ENCODE measurements at regions not wholly inside any gene's neighbourhood (a gene's known extent, or its start where the extent isn't known, plus 50 kb on each side); places are given as distances from the start of the nearest gene placed in this dataset.

DNA sequence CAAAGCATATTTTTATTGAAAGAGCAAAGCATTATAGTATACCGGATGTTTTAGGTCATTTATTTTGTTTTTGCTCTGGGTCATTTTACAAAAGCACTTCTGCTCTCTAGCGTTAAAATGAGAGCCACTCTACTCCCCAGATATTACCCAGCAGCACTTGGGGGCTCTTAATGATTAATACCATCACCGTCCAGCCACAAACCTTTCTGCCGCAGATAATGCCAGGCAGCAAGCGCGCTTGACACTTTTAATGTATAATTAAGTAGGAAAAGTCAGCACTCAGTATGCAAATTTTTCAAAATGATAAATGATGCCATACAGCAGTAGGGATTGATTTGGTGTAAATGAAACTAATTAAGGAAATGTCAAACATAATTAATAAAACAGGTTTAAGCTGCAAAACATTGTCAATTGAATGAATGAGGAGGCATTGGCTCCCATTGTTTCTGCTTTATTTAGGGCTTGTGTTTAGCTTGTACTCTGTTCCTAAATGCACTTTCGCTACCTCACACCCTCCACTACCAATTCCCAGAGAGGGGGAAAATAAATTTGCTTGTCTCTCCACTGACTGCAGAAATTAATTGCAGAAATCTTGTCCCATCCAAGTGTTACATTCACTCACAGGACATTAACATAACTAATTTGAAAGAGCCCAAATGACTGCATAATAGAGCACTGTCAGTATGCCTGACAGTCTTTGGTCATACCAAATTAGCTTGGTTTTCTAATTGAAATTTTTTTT lies 358.8 kb upstream of the ARRDC3 start:
- no peak for DNase-seq

GRCh38 chr5:91730026-91730425 lies 346.9 kb upstream of the ARRDC3 start:
- DNase-seq, result no peak

GRCh38 chr5:91727463-91727862 lies 344.3 kb upstream of the ARRDC3 start:
- no peak for DNase-seq

- DNase-seq, result no peak
These were observed 339.8 kb upstream of the ARRDC3 start for GRCh38 chr5:91722736-91723467.

- no peak for DNase-seq
These were observed 329.6 kb upstream of the ARRDC3 start for GRCh38 chr5:91712718-91713117.

GRCh38 chr5:91707521-91707841 lies 324.4 kb upstream of the ARRDC3 start:
- no peak for DNase-seq

DNA sequence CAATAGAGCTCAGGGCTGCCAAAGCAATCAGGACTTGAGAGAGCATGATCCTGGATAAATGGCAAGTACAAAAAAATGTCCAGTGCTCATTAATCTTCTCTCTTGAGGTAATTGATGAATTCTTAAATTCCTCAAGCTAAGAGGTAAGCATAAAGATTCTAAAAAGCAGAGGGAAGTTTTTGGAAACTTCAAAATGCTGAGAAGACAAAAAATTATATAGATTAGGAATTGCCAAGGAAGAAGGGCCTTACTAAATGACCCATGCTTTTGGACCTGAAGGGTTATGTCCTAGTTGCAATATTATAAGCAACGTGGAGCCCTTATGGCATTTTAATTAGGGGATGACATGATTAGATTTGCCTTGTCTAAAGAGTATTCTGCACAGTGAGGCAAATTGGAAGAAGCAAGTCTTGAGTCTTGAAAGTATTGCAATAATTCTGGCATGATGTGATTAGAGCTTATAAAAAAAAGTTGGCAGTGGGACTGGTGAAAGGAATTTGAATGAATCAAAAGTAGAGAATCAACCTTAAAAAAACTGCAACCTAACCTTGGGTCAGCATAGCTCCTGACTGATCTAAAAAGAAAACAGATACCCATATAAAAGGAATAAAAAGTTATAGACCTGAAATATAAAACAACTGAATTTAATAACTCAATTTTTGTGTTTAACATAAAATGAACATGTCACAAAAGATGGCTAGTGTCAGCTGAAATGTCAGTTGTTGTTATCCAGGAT lies 323.8 kb upstream of the ARRDC3 start:
- no peak for DNase-seq

- no peak for DNase-seq
These were observed 320.0 kb upstream of the ARRDC3 start for GRCh38 chr5:91703128-91703527.

- DNase-seq, result no peak
These were observed 316.3 kb upstream of the ARRDC3 start for GRCh38 chr5:91699429-91699828.

- no peak for DNase-seq
These were observed 308.5 kb upstream of the ARRDC3 start for GRCh38 chr5:91691592-91691991.

DNA sequence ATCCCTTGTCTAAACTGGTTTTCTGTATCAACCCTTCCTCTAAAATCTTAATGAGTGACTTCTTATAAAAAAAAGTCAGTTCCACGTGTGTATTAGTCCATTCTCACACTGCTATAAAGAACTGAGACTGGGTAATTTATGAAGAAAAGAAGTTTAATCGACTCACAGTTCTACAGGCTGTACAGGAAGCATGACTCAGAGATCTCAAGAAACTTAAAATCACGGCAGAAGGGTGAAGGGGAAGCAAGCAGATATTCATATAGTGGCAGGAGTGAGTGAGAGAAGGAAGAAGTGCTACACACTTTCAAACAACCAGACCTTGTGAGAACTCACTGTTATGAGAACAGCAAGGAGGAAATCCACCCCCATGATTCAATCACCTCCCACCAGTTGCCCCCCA lies 307.8 kb upstream of the ARRDC3 start:
- no peak for DNase-seq

GRCh38 chr5:91687430-91687829 lies 304.3 kb upstream of the ARRDC3 start:
- no peak for DNase-seq

GRCh38 chr5:91684625-91685024 lies 301.5 kb upstream of the ARRDC3 start:
- DNase-seq, result no peak

DNA sequence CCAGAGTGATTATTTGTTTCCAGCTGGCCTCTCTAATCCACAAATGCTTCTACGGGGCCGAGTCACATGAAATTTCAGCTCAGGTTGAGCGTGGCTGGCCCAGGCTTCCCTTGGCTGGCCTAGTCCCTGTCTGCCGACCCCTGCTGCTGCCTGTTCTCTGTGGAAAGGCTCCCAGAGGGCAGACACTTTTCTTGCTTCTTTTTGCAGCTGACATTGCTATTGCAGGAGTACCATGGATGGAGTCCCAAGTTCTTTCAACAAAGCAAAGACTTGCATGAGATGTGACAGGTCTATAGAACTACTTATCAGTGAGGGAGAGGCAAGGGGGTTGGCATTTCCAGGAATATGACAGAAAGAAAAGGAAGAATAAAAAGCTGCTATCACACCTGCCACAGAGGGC lies 287.4 kb upstream of the ARRDC3 start:
- DNase-seq, result no peak

DNA sequence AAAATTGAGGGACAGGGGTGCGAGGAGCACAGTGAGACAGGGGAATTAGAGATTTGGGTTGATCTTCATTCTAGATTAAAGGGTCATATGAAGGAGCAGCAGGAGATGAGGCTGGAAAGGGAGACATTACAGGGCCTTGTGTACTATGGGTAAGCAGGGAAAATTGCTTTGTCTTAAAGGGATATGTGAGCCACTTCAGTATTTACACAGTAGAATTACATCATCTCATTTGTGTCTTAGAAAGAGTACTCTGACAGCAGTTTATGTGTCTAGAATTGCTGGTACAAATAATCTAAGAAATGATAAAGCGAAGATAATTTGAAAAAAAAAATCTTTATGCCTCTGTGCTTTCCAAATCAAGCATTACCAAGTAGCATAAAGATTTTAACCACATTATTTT lies 287.0 kb upstream of the ARRDC3 start:
- DNase-seq, result peak; percentile 7

- no peak for DNase-seq
These were observed 285.1 kb upstream of the ARRDC3 start for GRCh38 chr5:91668261-91668660.

GRCh38 chr5:91652678-91653077 lies 269.6 kb upstream of the ARRDC3 start:
- no peak for DNase-seq

DNA sequence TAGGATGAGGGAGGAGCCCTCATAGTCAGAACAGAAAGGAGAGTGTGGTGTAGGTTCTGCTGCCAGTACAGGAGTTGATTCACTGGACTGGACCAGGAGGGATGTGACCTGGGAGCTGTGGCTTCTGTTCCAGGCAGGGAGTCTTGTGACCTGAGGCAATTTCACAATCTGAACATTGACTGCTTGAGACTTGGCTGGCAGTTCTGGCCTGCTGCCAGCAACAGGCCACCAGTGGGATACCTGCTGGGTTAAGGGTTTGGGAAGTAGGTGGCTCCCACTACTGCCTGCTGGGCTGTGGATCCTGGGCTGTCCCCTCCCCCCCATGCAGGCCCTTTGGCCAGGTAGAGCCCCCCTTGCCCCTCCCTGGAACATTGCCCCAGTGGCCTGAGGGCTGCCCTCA lies 268.6 kb upstream of the ARRDC3 start:
- no peak for DNase-seq

- no peak for DNase-seq
These were observed 262.2 kb upstream of the ARRDC3 start for GRCh38 chr5:91645347-91645746.

GRCh38 chr5:91643797-91644196 lies 260.7 kb upstream of the ARRDC3 start:
- DNase-seq, result no peak

- no peak for DNase-seq
These were observed 259.5 kb upstream of the ARRDC3 start for GRCh38 chr5:91642581-91642980.

DNA sequence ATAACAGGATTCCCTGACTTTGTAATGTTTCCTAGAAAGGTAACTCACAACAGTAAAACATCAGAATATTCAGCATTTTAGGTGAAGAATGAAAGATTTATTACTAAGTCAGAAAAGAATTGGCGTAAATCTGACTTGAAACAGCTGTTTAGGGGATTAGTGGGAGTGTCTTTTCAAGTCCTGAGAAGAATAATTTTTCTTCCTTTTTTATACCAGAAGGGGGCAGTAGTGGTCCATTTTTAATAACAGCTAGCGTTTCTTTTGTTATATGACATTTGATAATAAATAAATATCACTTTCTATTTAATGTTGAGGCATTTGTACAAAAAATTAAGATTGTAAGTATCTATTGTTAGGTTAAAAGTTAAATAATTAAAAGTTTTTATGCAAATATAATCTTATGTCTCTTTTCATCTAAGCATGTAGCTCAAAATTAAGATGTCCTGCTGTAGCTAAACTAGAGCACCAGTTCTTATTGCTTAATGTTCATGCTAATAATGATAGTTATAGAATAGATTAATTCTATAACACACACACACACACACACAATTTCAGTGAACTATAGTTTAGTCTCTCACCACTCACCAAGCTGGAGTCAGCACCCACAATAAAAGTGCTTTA lies 258.7 kb upstream of the ARRDC3 start:
- DNase-seq, result peak; percentile 74

- no peak for DNase-seq
These were observed 256.6 kb upstream of the ARRDC3 start for GRCh38 chr5:91639744-91640143.

DNA sequence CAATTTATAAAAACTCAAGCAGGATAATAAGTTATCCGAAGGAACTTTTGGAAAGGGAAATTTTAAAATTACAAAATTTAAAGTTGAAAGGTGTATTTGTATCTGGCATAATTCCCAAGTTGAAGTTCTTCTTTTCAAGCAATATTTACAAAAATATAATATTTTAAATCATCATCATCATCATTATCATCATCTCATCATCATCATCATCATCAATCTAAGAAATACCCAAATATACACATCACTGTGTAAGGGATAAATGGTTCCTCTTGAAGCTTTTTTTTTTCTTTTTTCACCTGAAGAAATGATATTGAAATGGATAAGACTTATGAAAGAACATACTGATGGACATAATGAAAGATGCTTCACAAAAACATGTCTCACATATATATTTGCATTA lies 254.9 kb upstream of the ARRDC3 start:
- no peak for DNase-seq
